Gastrocnemius medialis (tissue), 4 donors: ENCODE measurements at regions not wholly inside any gene's neighbourhood (a gene's known extent, or its start where the extent isn't known, plus 50 kb on each side); places are given as distances from the start of the nearest gene placed in this dataset.

Experiments used
- POLR2A ChIP-seq, 2 donors: fragments of 450-650 bp; IDR thresholded peaks; one replicate each; pipeline ENCODE4 v1.6.1; 2017; ENCODE audit warnings: antibody characterized with exemption in 2 of 2, mild to moderate bottlenecking in 2 of 2, moderate library complexity in 2 of 2
- TF ChIP-seq, protein P1 (sequence below), 5 experiments: fragments of 450-650 bp in 3 of 5; fragments of 200-600 bp in 2 of 5; sonication (generic) in 2 of 5; IDR thresholded peaks in 4 of 5; conservative IDR thresholded peaks in 1 of 5; 1 replicate in 4 of 5; 2 replicates in 1 of 5; pipeline ENCODE4 v1.5.1; 2016 to 2019; ENCODE audit warnings: antibody characterized with exemption in 5 of 5, mild to moderate bottlenecking in 3 of 5, moderate library complexity in 3 of 5

- TF ChIP-seq, protein P1, sequence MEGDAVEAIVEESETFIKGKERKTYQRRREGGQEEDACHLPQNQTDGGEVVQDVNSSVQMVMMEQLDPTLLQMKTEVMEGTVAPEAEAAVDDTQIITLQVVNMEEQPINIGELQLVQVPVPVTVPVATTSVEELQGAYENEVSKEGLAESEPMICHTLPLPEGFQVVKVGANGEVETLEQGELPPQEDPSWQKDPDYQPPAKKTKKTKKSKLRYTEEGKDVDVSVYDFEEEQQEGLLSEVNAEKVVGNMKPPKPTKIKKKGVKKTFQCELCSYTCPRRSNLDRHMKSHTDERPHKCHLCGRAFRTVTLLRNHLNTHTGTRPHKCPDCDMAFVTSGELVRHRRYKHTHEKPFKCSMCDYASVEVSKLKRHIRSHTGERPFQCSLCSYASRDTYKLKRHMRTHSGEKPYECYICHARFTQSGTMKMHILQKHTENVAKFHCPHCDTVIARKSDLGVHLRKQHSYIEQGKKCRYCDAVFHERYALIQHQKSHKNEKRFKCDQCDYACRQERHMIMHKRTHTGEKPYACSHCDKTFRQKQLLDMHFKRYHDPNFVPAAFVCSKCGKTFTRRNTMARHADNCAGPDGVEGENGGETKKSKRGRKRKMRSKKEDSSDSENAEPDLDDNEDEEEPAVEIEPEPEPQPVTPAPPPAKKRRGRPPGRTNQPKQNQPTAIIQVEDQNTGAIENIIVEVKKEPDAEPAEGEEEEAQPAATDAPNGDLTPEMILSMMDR (IDR thresholded peaks at IDR 0.05 in 4 of 5, conservative IDR thresholded peaks at IDR 0.05 in 1 of 5) = no peak
- no peak for TF ChIP-seq POLR2A (IDR thresholded peaks at IDR 0.05)
Observed at GRCh38 chr2:47243596-47244323, 67.4 kb upstream of the CALM2 start.
